ENCODE measurements at regions not wholly inside any gene's neighbourhood (a gene's known extent, or its start where the extent isn't known, plus 50 kb on each side); places are given as distances from the start of the nearest gene placed in this dataset.

DNA sequence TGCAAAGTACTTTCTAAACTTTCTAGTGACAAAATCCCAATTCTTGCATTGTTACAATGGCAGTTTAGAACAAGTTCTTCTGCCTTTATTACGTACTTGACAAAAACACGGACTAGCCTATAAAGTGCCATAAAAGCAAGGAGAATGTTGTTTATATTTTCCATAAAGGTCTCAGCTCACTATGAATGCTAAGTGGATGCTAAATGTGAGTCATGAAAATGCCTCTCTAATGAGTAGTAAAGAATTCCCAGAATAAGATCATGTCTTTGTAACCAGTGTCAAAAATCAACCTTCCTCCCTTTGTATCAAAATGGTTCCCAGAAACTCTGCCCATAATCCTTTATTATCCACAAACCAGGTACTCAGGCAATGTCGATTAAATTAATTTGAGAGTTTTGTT lies 539.8 kb upstream of the SLIT2 start:
- DNase-seq (ENCODE audit: low read depth in 2 of 2) = no peak

DNA sequence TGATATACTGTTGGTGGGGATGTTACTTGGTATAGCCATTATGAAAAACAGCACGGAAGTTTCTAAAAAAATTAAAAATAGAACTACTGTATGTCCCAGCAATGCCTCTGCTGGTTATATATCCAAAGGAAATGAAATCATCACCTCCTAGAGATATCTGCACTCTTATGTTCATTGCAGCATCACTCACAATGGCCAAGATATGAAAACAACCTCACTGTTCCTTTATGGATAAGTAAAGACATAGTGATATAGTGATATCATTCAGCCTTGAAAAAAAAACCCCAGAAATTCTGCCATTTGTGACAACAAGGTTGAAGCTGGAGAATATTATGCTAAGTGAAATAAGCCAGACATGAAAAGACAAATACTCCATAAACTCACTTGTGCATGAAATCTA lies 543.8 kb upstream of the SLIT2 start:
- no peak for DNase-seq (ENCODE audit: low read depth in 2 of 2)

DNA sequence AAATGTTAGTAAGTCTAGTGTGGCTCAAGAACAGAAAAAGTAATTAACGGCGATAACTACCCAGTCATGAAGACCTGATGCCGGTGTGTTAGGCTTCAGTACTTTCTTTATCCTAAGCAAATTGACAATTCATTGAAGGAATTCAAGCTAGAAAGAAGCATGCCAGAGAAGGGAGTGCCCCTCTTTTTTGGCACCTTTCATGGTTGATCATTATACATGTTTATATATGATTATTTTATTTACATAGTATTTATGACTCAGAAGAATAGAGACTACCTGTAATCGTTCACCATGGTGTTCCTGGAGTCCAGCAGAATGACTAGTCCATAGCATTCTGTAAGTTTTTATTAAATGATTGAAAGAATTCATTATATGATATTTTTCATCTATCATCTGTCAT lies 548.3 kb upstream of the SLIT2 start:
- DNase-seq (ENCODE audit: low read depth in 2 of 2) = no peak

DNA sequence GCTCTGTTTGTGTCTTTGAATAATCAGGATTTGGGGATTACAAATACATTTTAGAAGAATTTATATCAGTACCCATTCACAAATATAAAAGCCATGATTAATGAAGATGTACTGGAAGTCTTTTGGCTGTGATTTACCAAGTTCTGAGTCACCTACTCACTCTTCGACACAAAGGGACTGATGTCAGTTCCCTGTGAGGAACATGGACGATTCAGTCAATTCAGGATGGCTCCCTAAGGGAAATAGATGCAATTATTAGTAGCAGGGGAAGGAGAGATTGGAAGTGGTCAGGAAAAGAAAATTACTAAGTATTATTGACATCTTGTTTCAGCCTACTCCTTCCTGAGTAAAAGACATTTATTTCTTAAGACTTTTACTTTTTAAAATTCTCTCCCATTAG lies 550.7 kb upstream of the SLIT2 start:
- DNase-seq (ENCODE audit: low read depth in 2 of 2) = no peak

DNA sequence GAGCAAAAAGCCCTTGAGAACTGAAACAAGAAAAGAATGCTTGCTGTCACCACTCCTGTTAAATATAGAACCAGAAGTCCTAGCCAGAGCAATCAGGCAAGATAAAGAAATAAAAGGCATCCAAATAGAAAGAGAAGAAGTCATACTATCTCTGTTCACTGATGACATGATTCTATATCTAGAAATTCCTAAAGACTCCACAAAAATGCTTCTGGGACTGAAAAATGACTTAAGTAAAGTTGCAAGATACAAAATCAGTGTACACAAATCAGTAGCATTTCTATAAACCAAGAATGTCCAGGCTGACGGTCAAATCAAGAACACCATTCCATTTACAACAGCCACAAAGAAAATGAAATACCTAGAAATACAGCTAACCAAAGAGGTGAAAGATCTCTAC lies 552.7 kb upstream of the SLIT2 start:
- no peak for DNase-seq (ENCODE audit: low read depth in 2 of 2)

DNA sequence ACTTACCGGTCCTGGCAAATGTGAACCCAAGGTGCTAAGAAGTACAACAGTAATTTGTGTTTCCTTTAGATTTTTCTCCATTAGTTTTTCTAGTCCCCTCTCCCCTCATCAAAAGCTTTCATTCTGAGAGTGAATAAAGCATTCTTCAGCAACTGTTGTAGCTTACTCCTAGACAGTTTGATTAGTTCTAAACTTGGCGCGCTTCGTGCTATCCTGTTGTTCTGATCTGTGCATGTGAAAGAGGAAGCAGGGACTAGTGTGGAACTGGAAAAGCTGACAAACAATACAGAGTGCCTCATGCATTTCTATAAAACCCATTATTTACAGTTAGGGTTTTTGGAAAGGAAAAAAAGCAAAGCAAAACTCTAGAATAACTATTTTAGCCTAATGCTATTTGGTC lies 556.9 kb upstream of the SLIT2 start:
- DNase-seq (ENCODE audit: low read depth in 2 of 2) = no peak

DNA sequence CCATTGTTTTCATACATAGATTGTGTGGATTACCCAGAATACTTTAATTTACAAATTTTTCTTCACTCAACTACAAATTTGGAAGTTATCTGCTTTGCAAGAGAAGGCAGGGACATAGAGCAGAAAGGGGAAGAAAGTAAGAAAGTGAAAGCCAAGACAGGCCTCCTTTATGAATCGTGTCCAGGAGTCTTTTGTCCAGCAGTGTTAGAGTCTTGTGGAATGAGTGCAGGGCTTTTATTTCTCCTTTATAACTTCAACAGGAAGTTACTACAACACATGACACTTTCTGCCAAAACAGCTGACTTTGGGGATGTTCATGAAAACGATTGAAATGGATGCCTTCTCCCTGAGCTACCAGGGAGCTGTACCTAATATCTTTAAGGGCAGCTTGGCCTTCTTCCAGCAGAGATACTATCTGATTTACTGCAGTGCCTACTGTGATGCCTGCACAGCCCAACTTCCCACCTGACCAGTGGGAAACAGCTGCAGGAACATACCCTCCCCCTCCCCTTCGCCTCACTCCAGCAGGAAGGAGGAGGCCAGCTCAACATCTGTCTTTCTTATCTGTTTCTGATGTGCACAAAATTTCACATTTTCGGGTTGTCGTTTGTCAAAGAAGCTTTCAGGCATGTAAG lies 557.7 kb upstream of the SLIT2 start:
- no peak for DNase-seq (ENCODE audit: low read depth in 2 of 2)

DNA sequence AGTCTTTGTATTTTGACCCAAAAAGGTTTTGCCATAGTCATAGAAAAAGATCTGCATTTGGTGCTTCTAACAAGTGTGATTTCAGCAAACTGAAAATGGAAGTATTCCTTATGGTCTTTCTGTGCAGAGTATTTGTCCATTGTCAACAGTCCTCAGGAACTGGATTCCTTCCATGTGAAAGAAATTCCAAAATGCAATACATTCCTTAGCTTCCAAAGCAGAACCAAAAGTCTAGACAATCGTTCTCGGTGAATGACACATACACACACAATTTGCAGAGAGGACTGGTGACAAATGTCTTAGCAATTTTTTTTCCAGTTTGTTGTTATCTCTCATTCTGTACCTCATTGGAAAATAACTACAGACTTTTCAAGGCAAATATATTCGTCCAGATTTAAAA lies 562.2 kb upstream of the SLIT2 start:
- no peak for DNase-seq (ENCODE audit: low read depth in 2 of 2)

DNA sequence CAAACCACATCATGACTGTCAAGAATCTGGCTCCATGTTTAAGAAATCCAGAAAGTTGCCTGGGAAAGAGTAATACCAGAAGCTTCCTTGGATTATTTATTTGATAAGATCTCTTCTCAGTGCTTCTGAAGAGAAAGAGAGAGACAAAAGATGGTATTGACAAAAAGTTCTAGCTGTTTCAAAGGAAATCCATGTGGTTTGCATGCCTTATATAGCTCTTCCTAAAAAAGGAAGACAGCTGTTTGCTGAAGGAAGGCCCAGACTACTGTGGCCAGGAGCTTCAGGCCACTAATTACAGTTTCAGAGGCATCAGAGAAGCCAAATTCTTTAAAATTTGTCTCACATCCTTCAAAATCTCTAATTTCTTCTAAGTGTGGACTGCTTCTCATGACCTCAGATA lies 565.2 kb upstream of the SLIT2 start:
- DNase-seq (ENCODE audit: low read depth in 2 of 2) = no peak

DNA sequence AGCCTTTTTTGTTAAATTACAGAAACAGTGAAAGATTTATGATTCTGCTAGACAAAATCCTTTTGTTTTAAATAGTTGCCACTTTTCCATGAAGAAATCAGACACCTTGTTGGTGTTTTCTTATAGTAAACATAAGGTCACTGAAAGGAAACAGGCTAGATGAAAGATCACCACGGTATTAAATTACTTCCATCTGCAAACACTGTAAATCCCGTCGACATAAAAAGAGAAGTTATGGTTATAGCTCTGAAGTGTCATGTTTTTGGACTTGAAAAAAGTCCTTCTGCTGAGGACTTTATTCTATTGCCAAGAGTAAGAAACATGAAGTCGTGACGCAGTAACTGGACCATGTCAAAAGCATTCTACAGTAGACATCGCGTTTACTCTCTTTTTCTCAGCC lies 567.6 kb upstream of the SLIT2 start:
- no peak for DNase-seq (ENCODE audit: low read depth in 2 of 2)

DNA sequence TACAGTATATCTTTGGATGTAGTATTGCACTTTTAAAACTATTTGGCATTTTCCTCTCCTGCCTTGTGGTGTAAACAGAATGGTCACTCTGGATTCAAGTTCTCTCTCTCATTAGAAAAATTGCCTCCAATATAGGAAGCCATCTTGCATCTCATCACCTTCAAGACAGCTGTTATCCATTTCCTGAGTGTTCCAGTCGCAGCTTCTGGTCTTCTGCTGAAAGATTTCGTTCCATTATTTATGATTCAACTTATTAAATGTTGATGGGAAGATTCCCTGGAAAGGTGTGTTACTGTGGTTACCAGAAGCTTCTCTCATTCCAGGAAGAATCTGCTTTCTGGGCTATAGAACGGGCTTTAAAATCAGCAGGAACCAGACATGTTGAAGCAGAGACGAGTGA lies 568.3 kb upstream of the SLIT2 start:
- no peak for DNase-seq (ENCODE audit: low read depth in 2 of 2)

DNA sequence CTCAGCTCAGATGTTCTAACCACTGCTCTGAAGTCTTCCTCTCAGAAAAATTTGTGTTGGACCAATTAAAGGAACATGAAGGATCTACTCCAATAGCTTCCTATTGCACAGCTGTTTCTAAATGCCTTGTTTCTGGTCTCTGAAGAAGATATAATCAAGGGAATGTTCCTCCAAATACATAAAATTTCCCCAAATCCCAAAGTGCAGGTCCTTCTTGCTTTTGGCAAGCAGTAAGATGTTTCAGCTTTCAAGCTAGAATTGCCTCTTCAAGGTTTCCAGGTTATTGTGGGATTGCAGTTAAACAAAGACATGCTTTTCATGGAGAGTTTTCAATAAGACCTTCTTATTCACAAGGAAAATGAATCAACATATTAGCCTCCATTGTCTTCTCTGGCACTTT lies 574.5 kb upstream of the SLIT2 start:
- no peak for DNase-seq (ENCODE audit: low read depth in 2 of 2)

DNA sequence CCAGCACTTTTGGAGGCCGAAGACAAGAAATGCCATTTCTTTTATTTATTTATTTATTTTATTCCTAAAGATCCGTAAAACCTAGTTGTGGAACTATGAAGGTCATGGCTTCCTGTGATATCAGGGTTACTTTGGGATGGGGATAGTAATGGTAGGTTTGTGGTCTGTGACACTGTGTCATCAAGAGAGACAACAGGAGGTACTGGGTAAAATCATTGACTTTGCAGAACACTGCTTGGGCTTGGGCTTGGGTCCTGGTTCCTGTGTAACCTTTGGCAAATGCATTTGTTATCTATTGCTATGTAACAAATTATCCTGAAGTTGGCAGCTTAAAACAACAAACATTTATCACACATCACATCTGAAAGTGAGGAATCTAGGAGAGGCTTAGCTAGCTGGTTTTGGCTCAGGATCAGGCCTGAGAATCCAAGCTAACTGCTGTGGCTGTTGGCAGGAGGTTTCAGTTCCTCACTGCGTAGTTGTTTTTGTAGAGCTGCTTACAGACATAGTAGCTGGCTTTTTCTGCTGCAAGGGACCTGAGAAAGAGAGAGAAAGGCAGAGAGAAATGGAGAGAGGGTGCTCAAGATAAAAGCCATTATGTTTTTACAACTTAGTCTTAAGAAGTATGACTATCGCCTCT lies 576.4 kb upstream of the SLIT2 start:
- no peak for DNase-seq (ENCODE audit: low read depth in 2 of 2)

DNA sequence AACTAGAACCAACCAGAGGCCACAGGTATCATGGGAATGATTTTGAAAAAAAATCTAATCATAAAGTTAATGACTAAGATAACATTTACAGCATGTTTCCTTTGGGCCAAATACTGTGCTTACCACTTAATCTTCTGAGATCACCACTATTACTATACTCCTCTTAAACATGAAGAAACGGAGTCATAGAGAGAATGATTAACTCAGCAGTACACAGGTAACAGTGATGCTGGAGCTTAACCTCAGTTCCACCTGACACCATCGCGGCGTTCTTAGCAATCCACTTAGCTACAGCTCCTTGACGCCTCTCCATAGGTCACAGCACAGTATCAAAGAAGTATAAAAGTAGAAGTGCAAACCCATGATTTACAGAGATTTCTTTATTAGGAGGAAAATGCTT lies 592.6 kb upstream of the SLIT2 start:
- no peak for DNase-seq (ENCODE audit: low read depth in 2 of 2)

DNA sequence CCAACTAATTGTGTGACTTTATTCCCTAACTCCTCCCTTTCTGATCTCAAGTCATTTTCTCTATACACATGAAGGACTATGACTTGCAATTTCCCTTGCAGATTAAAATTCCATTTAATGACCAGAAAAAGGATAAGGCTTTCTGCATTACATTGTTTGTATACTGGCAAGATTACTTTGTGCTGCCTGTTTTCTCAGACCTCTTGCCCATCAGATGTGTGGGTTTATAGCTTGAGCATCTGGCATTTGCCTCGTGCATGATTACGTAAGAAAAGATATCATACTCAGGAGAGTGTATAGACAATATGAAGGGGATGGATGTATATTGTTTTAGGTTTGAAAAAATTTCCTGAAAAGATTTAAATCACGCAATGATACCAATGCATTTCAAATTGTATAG lies 593.8 kb upstream of the SLIT2 start:
- no peak for DNase-seq (ENCODE audit: low read depth in 2 of 2)

DNA sequence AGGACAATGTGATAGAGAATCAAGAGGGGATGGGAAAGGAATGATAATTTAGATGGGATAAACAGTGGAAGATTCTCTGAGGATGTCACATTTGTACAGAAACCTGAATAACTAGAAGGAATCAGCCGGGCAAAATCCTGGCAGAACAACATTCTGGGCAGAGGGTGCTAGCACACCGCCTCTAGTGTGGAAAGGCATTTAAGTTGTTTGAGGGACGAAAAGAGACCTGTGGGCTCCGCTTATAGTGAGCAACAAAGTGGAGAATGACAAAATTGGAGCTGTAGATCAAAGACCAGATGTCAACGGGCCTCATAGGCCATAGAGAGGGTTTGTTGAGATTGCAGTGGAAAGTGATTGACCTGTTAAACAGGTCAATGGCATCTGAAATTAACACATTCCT lies 596.0 kb upstream of the SLIT2 start:
- DNase-seq (ENCODE audit: low read depth in 2 of 2) = no peak

DNA sequence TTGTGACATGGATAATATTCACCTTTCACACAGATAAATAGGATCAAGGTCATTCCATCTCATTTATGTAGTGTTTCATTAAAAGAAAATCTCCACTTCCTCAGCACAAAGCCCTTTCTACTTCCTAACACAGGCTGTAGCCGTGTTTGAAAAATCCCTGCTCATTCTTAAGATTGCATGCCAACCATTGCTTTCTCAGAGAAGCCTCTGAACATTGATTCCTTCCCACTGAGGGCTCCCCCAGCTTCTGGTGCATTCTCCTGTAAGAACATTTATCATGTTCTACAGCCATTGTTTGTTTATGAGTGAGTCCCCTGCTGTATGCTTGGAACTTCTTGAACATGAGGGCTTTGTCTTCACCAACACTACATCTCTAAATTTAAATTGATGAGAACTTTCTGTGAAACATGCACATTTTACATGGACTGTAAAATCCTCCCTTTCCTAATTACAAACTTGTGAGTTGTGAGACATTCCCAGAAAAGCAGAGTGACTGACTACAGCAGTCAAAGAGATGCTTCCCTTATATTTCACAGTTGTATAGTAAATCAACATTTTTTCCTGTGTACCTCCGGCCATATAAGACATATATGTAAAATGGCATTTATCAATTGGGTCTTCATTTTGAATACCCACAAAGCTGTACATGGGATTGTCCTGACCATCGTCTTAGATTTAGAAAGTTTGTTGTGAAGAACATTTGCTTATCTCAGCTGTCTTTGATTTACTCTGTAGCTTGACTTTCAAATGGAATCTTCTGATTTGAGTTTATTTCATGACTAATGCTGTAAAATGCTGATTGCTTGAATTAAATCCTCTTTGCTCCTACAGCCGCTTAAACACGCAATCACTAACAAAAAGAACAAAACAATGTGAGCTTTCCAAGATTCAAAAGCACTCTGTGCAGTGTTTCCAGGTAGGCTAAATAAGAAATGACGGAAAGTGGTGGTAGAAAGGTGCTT lies 600.5 kb upstream of the SLIT2 start:
- DNase-seq (ENCODE audit: low read depth in 2 of 2) = no peak

DNA sequence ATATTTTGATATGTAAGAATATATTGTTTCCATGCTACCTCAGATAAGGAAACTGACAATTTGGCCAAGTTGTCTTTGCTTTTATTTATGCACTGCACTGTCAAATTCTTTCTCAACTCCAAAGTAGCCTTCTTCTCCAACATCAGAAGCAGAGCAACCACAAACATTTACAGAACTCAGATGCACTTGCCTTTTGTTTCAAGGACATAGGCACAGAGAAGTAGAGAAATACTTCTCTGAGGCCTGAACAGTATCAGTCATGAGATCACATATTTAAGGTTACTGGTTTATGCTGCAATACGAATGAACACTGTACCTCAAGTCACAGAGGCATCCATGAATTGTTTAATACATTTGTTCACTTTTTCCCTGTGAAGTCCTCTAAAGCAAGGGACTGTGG lies 606.1 kb upstream of the SLIT2 start:
- DNase-seq (ENCODE audit: low read depth in 2 of 2) = no peak

DNA sequence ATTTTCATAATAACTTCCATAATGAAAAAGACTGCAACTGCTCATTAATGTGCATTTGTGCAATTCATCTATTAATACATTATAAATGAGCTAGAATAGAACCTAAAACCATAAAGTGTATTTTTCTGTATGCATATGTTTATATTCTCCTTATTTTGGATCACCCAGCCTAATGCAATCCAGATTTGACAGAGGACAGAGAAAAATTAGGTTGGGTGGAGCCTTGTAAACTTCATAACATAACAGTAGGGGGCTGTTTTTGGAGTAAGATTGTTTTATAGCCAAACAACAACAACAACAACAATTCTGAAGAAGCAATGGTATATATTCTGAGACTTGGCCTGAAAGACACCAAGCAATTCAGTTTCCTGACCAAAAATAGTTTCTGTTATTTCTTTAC lies 615.3 kb upstream of the SLIT2 start:
- no peak for DNase-seq (ENCODE audit: low read depth in 2 of 2)

DNA sequence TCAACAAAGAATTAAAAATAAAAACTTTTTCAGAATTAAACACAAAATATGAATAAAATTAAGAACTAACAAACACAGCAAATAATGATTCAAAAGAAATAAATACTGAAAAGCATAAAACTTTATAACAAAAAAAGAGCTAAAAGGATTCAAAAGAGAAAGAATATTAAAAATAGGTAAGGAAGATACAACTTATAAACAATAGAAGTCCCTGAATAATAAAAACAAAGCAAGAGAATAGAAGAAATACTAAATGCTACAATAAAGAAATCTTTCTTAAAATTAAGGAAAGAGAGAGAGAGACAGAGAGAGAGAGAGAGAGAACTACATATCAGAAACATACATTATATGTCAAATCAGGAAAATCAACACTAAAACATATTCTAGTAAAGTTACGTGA lies 619.9 kb upstream of the SLIT2 start:
- DNase-seq (ENCODE audit: low read depth in 2 of 2) = no peak

DNA sequence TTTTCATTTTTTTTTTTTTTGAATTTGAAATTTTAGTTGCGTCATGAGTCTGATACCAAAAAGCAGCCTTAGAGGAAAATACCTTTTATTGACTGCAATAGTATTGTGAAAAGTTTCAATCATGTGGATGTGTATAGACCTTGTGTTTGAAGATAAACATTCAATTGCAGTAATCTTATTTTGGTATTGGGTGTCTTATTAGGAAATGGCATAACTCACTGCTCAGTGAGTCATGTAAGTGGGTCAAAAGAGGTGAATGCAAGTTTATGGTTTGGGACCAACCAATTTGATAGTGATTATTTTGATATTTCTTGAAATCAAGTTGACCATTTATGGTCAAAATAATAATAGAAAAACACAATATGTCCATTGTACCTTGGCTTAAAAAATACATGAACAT lies 627.8 kb upstream of the SLIT2 start:
- no peak for DNase-seq (ENCODE audit: low read depth in 2 of 2)

DNA sequence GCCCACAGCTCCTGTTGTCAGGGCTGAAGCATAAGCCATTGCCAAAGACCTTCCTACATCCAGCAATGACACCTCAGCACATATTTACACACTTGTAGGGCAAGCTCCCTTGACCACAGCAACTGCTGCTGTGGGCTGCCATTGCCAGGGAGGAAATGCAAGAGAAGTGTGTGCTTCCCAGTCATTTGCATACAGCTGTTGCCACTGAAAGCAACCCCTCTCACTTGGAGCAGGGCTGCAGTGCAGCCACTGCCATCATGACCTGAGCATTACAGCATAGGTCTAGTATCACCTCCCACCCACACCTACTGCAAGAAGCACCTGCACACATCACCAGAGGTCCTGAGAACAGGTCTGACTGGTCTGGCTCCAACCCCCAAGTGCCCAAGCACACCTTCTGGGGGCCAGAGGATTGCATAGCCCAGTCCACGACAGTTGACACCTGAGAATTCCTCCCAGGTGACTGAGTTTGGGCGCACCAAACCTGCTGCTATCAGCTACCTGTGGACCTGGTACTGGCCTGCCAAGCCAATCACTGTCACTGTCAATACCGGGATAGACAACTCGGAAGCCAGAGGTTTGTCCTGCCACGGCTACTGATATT lies 636.5 kb upstream of the SLIT2 start:
- no peak for DNase-seq (ENCODE audit: low read depth in 2 of 2)

DNA sequence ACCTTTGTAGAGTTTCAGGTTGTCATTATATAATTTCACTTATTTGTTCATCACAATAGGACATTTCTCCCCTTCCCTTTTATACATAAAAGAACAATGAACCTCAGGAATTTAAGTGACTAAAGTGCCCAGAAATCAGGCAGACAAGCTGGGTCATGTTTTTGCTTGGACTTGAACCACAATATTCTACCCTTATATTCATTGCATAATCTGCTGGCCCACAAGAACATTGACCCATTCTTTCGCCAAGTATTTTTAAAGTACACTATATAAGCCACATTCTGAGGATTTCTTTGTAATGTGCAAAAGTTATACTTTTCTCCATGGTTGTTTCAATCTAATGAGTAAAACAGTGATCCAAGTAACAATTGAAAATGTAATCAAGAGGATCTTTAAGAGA lies 637.5 kb upstream of the SLIT2 start:
- DNase-seq (ENCODE audit: low read depth in 2 of 2) = no peak

All from stimulated activated CD4-positive, alpha-beta T cell treated with anti-CD3 and anti-CD28 coated beads, Interleukin-1b, Interleukin-23, amount 100 ng/mL, for 4 hours (primary cell).